ENCODE measurements at regions not wholly inside any gene's neighbourhood (a gene's known extent, or its start where the extent isn't known, plus 50 kb on each side); places are given as distances from the start of the nearest gene placed in this dataset.

- TF ChIP-seq CTCF (IDR thresholded peaks at IDR 0.05) (no peak), POLR2A (IDR thresholded peaks at IDR 0.05) (no peak), EP300 (IDR thresholded peaks at IDR 0.05) (no peak)
Observed at GRCh38 chr10:81680359-81680758, 194.6 kb upstream of the NRG3 start.
